ENCODE measurements at regions not wholly inside any gene's neighbourhood (a gene's known extent, or its start where the extent isn't known, plus 50 kb on each side); places are given as distances from the start of the nearest gene placed in this dataset.

- TF ChIP-seq POLR2AphosphoS5 (IDR thresholded peaks at IDR 0.05), result no peak
- TF ChIP-seq, protein P1, sequence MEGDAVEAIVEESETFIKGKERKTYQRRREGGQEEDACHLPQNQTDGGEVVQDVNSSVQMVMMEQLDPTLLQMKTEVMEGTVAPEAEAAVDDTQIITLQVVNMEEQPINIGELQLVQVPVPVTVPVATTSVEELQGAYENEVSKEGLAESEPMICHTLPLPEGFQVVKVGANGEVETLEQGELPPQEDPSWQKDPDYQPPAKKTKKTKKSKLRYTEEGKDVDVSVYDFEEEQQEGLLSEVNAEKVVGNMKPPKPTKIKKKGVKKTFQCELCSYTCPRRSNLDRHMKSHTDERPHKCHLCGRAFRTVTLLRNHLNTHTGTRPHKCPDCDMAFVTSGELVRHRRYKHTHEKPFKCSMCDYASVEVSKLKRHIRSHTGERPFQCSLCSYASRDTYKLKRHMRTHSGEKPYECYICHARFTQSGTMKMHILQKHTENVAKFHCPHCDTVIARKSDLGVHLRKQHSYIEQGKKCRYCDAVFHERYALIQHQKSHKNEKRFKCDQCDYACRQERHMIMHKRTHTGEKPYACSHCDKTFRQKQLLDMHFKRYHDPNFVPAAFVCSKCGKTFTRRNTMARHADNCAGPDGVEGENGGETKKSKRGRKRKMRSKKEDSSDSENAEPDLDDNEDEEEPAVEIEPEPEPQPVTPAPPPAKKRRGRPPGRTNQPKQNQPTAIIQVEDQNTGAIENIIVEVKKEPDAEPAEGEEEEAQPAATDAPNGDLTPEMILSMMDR (IDR thresholded peaks at IDR 0.05), result no peak
Measured at GRCh38 chr12:131408484-131408883, 302.4 kb upstream of the SFSWAP start.

Data from suprapubic skin (tissue), 3 donors.